ENCODE measurements at regions not wholly inside any gene's neighbourhood (a gene's known extent, or its start where the extent isn't known, plus 50 kb on each side); places are given as distances from the start of the nearest gene placed in this dataset.

DNA sequence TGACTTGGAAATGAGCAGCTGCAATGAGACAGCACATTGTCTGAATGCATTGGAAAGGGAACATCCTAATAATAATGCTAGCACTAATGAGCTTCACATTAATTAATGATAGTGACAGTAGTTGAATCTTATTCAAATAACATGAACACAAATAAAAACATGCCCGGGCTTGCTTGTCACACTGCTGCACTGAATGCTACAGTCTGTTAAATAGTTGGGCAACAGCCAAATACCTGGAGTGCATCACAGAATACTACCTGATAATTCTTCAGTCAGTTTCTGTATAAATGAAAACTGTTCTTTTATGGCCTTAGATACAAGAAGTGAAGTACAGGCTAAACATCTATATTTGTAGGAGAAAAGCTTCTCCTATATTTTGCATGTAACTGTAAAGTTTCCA lies 458.7 kb downstream of the RNF144B start:
- TF ChIP-seq, protein P1, sequence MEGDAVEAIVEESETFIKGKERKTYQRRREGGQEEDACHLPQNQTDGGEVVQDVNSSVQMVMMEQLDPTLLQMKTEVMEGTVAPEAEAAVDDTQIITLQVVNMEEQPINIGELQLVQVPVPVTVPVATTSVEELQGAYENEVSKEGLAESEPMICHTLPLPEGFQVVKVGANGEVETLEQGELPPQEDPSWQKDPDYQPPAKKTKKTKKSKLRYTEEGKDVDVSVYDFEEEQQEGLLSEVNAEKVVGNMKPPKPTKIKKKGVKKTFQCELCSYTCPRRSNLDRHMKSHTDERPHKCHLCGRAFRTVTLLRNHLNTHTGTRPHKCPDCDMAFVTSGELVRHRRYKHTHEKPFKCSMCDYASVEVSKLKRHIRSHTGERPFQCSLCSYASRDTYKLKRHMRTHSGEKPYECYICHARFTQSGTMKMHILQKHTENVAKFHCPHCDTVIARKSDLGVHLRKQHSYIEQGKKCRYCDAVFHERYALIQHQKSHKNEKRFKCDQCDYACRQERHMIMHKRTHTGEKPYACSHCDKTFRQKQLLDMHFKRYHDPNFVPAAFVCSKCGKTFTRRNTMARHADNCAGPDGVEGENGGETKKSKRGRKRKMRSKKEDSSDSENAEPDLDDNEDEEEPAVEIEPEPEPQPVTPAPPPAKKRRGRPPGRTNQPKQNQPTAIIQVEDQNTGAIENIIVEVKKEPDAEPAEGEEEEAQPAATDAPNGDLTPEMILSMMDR (IDR thresholded peaks at IDR 0.05; ENCODE audit: low read length): no peak
- TF ChIP-seq EZH2 (optimal IDR thresholded peaks at IDR 0.05; ENCODE audit: low read depth, low read length) (no peak), EZH2phosphoT487 (IDR thresholded peaks at IDR 0.05; ENCODE audit: low read length) (no peak)

Data from MM.1S (cell line).